ENCODE measurements at regions not wholly inside any gene's neighbourhood (a gene's known extent, or its start where the extent isn't known, plus 50 kb on each side); places are given as distances from the start of the nearest gene placed in this dataset.

- H3K27me3 Mint-ChIP-seq (ENCODE audit: insufficient read depth, low read depth, poor library complexity), result peaks cover 2% of the 10 kb centered on the region
- H3K4me3 ChIP-seq, result no peak overlapping the region
- H3K36me3 Mint-ChIP-seq (ENCODE audit: low read depth), result no peaks in the 10 kb centered on the region
- H2AFZ ChIP-seq, result no peak overlapping the region
- TF ChIP-seq NANOG (IDR thresholded peaks at IDR 0.05; ENCODE audit: borderline replicate concordance) (no peak), CREB1 (CRISPR knock-in tag; IDR thresholded peaks at IDR 0.05; ENCODE audit: low read depth) (no peak), EZH2 (IDR thresholded peaks at IDR 0.05; ENCODE audit: low read depth, unreplicated experiment) (no peak), POLR2AphosphoS5 (IDR thresholded peaks at IDR 0.05; ENCODE audit: low read depth) (no peak), EZH2phosphoT487 (IDR thresholded peaks at IDR 0.05; ENCODE audit: unreplicated experiment) (no peak), JUNB (IDR thresholded peaks at IDR 0.05; ENCODE audit: unreplicated experiment) (no peak), REST (IDR thresholded peaks at IDR 0.05; ENCODE audit: unreplicated experiment) (no peak), STAT1 (IDR thresholded peaks at IDR 0.05; ENCODE audit: unreplicated experiment) (no peak), ZNF114 (CRISPR knock-in tag; IDR thresholded peaks at IDR 0.05) (no peak), ZNF331 (CRISPR knock-in tag; IDR thresholded peaks at IDR 0.05; ENCODE audit: low read depth) (no peak)
- TF ChIP-seq, protein P1, sequence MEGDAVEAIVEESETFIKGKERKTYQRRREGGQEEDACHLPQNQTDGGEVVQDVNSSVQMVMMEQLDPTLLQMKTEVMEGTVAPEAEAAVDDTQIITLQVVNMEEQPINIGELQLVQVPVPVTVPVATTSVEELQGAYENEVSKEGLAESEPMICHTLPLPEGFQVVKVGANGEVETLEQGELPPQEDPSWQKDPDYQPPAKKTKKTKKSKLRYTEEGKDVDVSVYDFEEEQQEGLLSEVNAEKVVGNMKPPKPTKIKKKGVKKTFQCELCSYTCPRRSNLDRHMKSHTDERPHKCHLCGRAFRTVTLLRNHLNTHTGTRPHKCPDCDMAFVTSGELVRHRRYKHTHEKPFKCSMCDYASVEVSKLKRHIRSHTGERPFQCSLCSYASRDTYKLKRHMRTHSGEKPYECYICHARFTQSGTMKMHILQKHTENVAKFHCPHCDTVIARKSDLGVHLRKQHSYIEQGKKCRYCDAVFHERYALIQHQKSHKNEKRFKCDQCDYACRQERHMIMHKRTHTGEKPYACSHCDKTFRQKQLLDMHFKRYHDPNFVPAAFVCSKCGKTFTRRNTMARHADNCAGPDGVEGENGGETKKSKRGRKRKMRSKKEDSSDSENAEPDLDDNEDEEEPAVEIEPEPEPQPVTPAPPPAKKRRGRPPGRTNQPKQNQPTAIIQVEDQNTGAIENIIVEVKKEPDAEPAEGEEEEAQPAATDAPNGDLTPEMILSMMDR (conservative IDR thresholded peaks at IDR 0.05; ENCODE audit: low read depth in 2 of 2), result no peak
- DNase-seq (ENCODE audit: low spot score) (no peak), ATAC-seq (no peak)
- no peak overlapping the region for H3K27ac ChIP-seq (ENCODE audit: low read depth)
- no peaks in the 10 kb centered on the region for H3K9me2 ChIP-seq (ENCODE audit: insufficient read depth)
- no peak overlapping the region for H3K4me2 ChIP-seq
- H3K4me1 Mint-ChIP-seq, result 0 out of 3 replicates have a peak, but pooled peaks cover 3% of the 10 kb centered on the region
- H4K20me1 ChIP-seq (replicated peaks; ENCODE audit: insufficient read depth), result no peaks in the 10 kb centered on the region
- no peaks in the 10 kb centered on the region for H3F3A ChIP-seq (replicated peaks; ENCODE audit: low read depth)
- no peak overlapping the region for H3K27ac Mint-ChIP-seq
- no peaks in the 10 kb centered on the region for H3K27me3 ChIP-seq (ENCODE audit: insufficient read depth)
- H3K36me3 ChIP-seq (ENCODE audit: insufficient read depth), result no peaks in the 10 kb centered on the region
- H3K4me3 Mint-ChIP-seq, result no peak overlapping the region
- H3K79me2 ChIP-seq (replicated peaks; ENCODE audit: insufficient read depth), result no peaks in the 10 kb centered on the region
- peaks cover 4% of the 10 kb centered on the region; the same call in 2 of the 3 replicates for H3K9me3 Mint-ChIP-seq
- no peaks in the 10 kb centered on the region for H3K4me1 ChIP-seq (ENCODE audit: insufficient read depth)
Measured at GRCh38 chr10:63773962-63774361, 252.8 kb downstream of the REEP3 start.

GRCh38 chr10:63780101-63780500 lies 258.9 kb downstream of the REEP3 start:
- no peak overlapping the region for H3K4me3 Mint-ChIP-seq
- peaks cover 4% of the 10 kb centered on the region; the same call in 2 of the 3 replicates for H3K9me3 Mint-ChIP-seq

More at GRCh38 chr10:63780101-63780500, 258.9 kb downstream of the REEP3 start:
- no peaks in the 10 kb centered on the region for H3K4me1 ChIP-seq (ENCODE audit: insufficient read depth)
- no peaks in the 10 kb centered on the region for H4K20me1 ChIP-seq (replicated peaks; ENCODE audit: insufficient read depth)
- DNase-seq (ENCODE audit: low spot score), result no peak
- no peaks in the 10 kb centered on the region for H3K9me2 ChIP-seq (ENCODE audit: insufficient read depth)
- H2AFZ ChIP-seq, result no peak overlapping the region
- no peaks in the 10 kb centered on the region for H3F3A ChIP-seq (replicated peaks; ENCODE audit: low read depth)
- Mint-ChIP-seq H3K27ac (no peak overlapping the region), H3K36me3 (ENCODE audit: low read depth) (no peaks in the 10 kb centered on the region), H3K4me1 (0 out of 3 replicates have a peak, but pooled peaks cover 3% of the 10 kb centered on the region), H3K27me3 (ENCODE audit: insufficient read depth, low read depth, poor library complexity) (no peaks in the 10 kb centered on the region)
- no peak overlapping the region for H3K27ac ChIP-seq (ENCODE audit: low read depth)
- H3K79me2 ChIP-seq (replicated peaks; ENCODE audit: insufficient read depth), result no peaks in the 10 kb centered on the region
- ATAC-seq, result no peak
- no peak overlapping the region for H3K4me3 ChIP-seq
- H3K4me2 ChIP-seq, result no peak overlapping the region
- TF ChIP-seq EZH2phosphoT487 (IDR thresholded peaks at IDR 0.05; ENCODE audit: unreplicated experiment) (no peak), CREB1 (CRISPR knock-in tag; IDR thresholded peaks at IDR 0.05; ENCODE audit: low read depth) (no peak), STAT1 (IDR thresholded peaks at IDR 0.05; ENCODE audit: unreplicated experiment) (no peak), EZH2 (IDR thresholded peaks at IDR 0.05; ENCODE audit: low read depth, unreplicated experiment) (no peak), NANOG (IDR thresholded peaks at IDR 0.05; ENCODE audit: borderline replicate concordance) (no peak), JUNB (IDR thresholded peaks at IDR 0.05; ENCODE audit: unreplicated experiment) (no peak), POLR2AphosphoS5 (IDR thresholded peaks at IDR 0.05; ENCODE audit: low read depth) (no peak)
- TF ChIP-seq, protein P2, sequence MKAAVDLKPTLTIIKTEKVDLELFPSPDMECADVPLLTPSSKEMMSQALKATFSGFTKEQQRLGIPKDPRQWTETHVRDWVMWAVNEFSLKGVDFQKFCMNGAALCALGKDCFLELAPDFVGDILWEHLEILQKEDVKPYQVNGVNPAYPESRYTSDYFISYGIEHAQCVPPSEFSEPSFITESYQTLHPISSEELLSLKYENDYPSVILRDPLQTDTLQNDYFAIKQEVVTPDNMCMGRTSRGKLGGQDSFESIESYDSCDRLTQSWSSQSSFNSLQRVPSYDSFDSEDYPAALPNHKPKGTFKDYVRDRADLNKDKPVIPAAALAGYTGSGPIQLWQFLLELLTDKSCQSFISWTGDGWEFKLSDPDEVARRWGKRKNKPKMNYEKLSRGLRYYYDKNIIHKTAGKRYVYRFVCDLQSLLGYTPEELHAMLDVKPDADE (IDR thresholded peaks at IDR 0.05), result no peak
- no peaks in the 10 kb centered on the region for H3K36me3 ChIP-seq (ENCODE audit: insufficient read depth)
- H3K27me3 ChIP-seq (ENCODE audit: insufficient read depth), result no peaks in the 10 kb centered on the region
